BLaER1 (cell line): ENCODE measurements at regions not wholly inside any gene's neighbourhood (a gene's known extent, or its start where the extent isn't known, plus 50 kb on each side); places are given as distances from the start of the nearest gene placed in this dataset.

Experiments used
- H3K27ac ChIP-seq: shearing (Covaris generic); formaldehyde crosslinking; 2 replicates; pipeline ENCODE4 v1.8.1; 2022
- H3K27me3 ChIP-seq: shearing (Covaris generic); formaldehyde crosslinking; 2 replicates; pipeline ENCODE4 v1.8.1; 2022
- H3K36me3 ChIP-seq: shearing (Covaris generic); formaldehyde crosslinking; 2 replicates; pipeline ENCODE4 v1.8.1; 2022
- H3K4me1 ChIP-seq: shearing (Covaris generic); formaldehyde crosslinking; 2 replicates; pipeline ENCODE4 v1.8.1; 2022
- H3K4me2 ChIP-seq: shearing (Covaris generic); formaldehyde crosslinking; 2 replicates; pipeline ENCODE4 v1.8.1; 2022
- H3K4me3 ChIP-seq: shearing (Covaris generic); formaldehyde crosslinking; 2 replicates; pipeline ENCODE4 v1.8.1; 2022
- H3K9ac ChIP-seq: shearing (Covaris generic); formaldehyde crosslinking; 2 replicates; pipeline ENCODE4 v1.8.1; 2022
- H3K9me3 ChIP-seq: shearing (Covaris generic); formaldehyde crosslinking; 2 replicates; pipeline ENCODE4 v1.8.1; 2022
- H4K20me1 ChIP-seq: shearing (Covaris generic); formaldehyde crosslinking; 2 replicates; pipeline ENCODE4 v1.8.1; 2022
- Cebpa-rat ChIP-seq: shearing (Covaris generic); IDR thresholded peaks from 2 replicates; pipeline ENCODE4 v1.8.1; 2022

DNA sequence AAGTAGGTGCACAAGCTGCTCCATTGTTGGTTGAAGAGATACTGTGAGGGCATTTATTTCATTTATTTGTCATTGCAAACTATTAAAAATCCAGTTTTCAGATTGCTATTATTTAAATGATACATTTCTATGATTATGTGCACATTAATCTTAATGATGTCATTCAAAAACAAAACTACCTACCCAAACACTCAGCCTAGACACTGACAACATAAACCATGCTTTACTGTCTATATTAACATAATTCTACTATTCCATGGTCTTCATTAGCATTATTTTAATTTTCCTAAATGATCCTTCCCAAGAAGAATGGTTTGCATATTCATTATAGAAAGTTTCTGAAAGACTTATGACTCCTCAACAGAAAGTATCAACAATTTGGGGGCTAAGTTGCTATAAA, 813.0 kb upstream of the SLITRK5 start:
- Histone ChIP-seq H3K9ac (no peak overlapping the region), H3K4me1 (no peaks in the 10 kb centered on the region), H3K27ac (no peak overlapping the region), H3K4me2 (no peak overlapping the region), H3K27me3 (no peaks in the 10 kb centered on the region), H3K9me3 (no peaks in the 10 kb centered on the region; the same call in 1 of the 2 replicates), H4K20me1 (no peaks in the 10 kb centered on the region), H3K4me3 (no peak overlapping the region), H3K36me3 (no peaks in the 10 kb centered on the region)
- TF ChIP-seq Cebpa-rat: no peak

DNA sequence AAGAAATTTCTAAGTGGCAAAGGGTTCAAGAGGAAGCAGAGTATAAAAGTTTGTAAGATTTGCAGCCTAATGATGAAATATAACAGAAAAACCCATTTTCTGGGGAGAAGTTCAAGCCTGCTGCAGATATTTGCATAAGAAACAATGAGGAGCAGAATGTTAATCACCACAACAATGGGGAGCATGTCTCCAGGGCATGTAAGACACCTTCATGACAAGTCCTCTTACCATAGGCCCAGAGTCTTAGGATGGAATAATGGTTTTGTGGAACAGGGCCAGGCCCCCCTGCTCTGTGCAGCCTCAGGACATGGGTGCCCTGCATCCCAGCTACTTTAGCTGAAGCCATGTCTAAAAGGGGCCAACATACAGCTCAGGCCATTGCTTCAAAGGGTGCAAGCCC, 809.0 kb upstream of the SLITRK5 start:
- H3K9ac ChIP-seq: no peak overlapping the region
- no peak overlapping the region for H3K27ac ChIP-seq
- no peaks in the 10 kb centered on the region for H4K20me1 ChIP-seq
- H3K4me1 ChIP-seq: no peaks in the 10 kb centered on the region
- no peak overlapping the region for H3K4me2 ChIP-seq
- H3K9me3 ChIP-seq: no peaks in the 10 kb centered on the region; the same call in 1 of the 2 replicates
- H3K27me3 ChIP-seq: no peaks in the 10 kb centered on the region
- H3K36me3 ChIP-seq: no peaks in the 10 kb centered on the region
- TF ChIP-seq Cebpa-rat: no peak
- H3K4me3 ChIP-seq: no peak overlapping the region

DNA sequence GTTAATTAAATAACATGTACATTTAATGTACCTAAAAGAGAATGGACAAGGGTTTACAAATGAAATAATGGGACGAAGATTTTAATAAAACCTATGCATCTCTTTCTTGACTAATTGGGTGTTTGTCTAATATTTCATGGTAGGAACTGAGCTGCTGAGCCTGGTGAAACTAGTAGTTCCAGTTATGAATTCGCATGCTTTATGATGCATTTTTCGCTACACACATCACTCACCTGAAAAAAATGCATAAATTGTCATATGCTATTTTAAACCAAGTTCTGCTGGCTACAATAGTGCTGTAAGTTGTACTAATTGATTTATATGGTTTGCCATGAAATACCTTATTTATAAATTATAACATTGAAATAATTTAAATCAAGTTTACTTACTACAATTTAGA, 806.8 kb upstream of the SLITRK5 start:
- Histone ChIP-seq H3K9me3 (no peaks in the 10 kb centered on the region; the same call in 1 of the 2 replicates), H3K9ac (no peak overlapping the region), H3K27ac (no peak overlapping the region), H3K4me3 (no peak overlapping the region), H3K36me3 (no peaks in the 10 kb centered on the region), H3K4me2 (no peak overlapping the region), H3K4me1 (no peaks in the 10 kb centered on the region), H4K20me1 (no peaks in the 10 kb centered on the region), H3K27me3 (no peaks in the 10 kb centered on the region)
- no peak for TF ChIP-seq Cebpa-rat

DNA sequence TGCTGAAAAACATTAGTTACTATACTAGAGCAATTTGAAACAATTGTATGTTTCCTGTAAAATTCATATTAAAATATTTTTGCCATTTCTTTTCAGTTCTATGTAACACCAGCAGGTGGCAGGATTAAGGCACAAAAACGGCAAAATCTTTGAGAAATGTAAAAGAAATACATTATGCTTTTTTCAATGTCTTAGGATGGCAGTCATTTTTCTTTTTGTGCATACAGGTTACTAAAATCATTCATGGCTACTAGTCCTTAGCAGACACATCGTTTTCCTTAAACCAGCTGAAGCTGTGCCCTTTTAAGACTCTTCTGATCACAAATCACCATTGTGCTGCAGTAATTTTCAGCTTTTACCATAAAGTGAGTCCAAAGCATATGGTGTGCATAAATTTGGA, 800.7 kb upstream of the SLITRK5 start:
- H3K27me3 ChIP-seq: no peaks in the 10 kb centered on the region
- H3K4me3 ChIP-seq: no peak overlapping the region
- TF ChIP-seq Cebpa-rat: no peak
- no peak overlapping the region for H3K9ac ChIP-seq
- H3K9me3 ChIP-seq: no peaks in the 10 kb centered on the region
- H3K4me1 ChIP-seq: no peaks in the 10 kb centered on the region
- no peaks in the 10 kb centered on the region for H3K36me3 ChIP-seq
- H4K20me1 ChIP-seq: no peaks in the 10 kb centered on the region
- no peak overlapping the region for H3K27ac ChIP-seq
- H3K4me2 ChIP-seq: no peak overlapping the region

DNA sequence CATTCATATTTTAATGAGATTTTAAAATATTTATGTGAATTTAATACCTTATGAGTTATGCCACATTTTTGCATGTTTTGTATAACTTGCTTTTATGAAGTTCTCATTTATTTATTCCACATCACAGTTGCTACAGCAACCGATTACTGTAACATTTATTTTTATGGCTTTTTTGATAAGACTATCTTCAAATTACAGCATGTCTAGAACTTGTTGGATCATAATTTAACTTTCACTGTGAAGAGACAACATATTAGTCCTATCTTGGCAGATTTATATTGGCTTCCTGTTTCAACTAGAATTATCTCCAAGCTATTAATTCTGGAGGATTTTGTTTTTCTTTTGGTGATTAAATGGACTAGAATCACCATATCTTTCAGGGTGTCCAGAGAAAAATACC, 793.7 kb upstream of the SLITRK5 start:
- no peak overlapping the region for H3K27ac ChIP-seq
- H3K36me3 ChIP-seq: no peaks in the 10 kb centered on the region
- H3K9ac ChIP-seq: no peak overlapping the region
- H3K4me2 ChIP-seq: no peak overlapping the region
- H3K4me3 ChIP-seq: no peak overlapping the region
- no peaks in the 10 kb centered on the region for H3K27me3 ChIP-seq
- H3K9me3 ChIP-seq: no peaks in the 10 kb centered on the region
- no peaks in the 10 kb centered on the region for H4K20me1 ChIP-seq
- TF ChIP-seq Cebpa-rat: no peak
- peaks cover 1% of the 10 kb centered on the region; the same call in 1 of the 2 replicates for H3K4me1 ChIP-seq

DNA sequence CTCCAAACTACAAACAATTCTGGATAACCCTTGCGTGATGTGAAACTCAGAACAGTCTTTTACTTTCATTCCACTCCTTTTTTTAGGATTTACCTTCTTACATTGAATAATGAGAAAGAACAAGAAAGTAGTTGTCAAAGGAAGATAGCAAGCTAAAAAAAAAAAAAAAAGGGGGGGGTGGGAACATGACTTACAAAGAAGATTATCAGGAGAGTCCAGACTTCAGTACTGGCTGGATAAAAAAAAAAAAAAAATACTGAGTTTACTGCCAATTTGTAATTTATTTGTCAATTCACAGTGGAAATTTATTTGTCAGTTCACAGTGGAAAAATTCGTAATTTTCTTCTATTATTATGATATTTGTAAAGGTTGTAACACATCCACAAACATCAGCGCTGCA, 792.4 kb upstream of the SLITRK5 start:
- Histone ChIP-seq H3K27me3 (no peaks in the 10 kb centered on the region), H3K4me1 (peaks cover 6% of the 10 kb centered on the region; the same call in 1 of the 2 replicates), H4K20me1 (no peaks in the 10 kb centered on the region), H3K27ac (no peak overlapping the region), H3K9me3 (no peaks in the 10 kb centered on the region), H3K9ac (no peak overlapping the region), H3K36me3 (no peaks in the 10 kb centered on the region), H3K4me2 (no peak overlapping the region), H3K4me3 (no peak overlapping the region)
- no peak for TF ChIP-seq Cebpa-rat

DNA sequence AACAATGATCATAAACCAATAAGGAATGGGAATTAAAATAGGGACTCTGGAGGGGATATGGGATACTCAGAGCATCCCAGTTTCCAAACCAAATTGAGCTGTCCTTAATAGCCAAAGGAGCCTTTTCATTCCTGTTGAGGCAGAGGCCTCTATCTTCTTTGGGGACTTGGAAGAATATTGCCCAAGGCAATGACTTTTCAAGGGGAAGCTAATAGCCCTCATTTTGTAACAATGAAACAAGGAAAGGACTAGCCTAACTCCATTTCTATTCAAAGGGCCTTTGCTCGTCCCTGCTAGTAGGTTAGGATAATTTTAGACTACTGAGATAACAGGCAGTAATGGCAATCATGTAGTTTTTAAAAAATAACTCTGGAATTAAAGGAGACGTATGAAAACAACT, 789.8 kb upstream of the SLITRK5 start:
- no peak for TF ChIP-seq Cebpa-rat
- H3K27ac ChIP-seq: no peak overlapping the region
- H3K4me2 ChIP-seq: no peak overlapping the region
- no peaks in the 10 kb centered on the region for H4K20me1 ChIP-seq
- H3K9ac ChIP-seq: no peak overlapping the region
- no peaks in the 10 kb centered on the region for H3K27me3 ChIP-seq
- no peaks in the 10 kb centered on the region for H3K36me3 ChIP-seq
- H3K4me3 ChIP-seq: no peak overlapping the region
- no peaks in the 10 kb centered on the region for H3K9me3 ChIP-seq
- peaks cover 6% of the 10 kb centered on the region; the same call in 1 of the 2 replicates for H3K4me1 ChIP-seq

DNA sequence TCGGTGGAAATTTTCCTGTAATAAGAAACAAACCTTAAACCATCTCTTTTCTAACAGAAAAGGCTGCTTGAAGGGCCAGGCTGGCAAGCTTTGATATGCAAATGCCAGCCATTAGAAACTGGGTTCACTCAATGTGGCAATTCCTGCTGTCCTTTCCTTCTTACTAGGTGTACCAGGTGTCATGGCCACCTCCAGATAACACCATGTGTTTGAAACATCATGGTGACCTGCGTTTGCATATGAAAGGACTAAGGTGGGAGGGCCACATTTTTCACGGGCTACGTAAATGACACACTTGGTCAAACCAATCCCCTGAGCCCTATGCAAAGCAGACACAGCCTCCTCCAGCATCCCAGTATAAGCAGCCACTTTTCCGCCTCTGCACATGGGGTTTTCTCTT, 789.1 kb upstream of the SLITRK5 start:
- Histone ChIP-seq H3K27me3 (no peaks in the 10 kb centered on the region), H3K36me3 (no peaks in the 10 kb centered on the region), H3K4me2 (no peak overlapping the region), H3K9me3 (no peaks in the 10 kb centered on the region), H3K27ac (no peak overlapping the region), H4K20me1 (no peaks in the 10 kb centered on the region), H3K4me3 (no peak overlapping the region), H3K9ac (no peak overlapping the region), H3K4me1 (peaks cover 6% of the 10 kb centered on the region; the same call in 1 of the 2 replicates)
- TF ChIP-seq Cebpa-rat: no peak

DNA sequence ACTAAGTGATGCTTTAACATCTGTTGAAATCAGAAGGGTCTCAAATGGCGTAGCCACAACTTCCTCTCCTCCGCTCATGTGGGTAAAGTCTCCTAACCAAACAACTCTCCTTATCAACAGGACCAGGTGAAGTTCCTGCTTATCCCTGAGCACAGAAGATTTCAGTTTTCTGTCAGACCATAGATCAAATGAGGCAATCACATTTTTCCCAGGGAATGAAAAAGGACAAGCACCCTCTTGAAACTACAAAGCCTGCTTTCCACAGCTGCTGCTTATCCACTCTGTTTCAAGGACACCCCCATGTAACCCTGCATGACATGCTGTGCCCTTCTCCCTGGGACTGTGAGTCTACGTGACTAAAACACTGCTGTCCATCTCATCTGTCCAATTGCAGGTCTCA, 788.3 kb upstream of the SLITRK5 start:
- H3K9me3 ChIP-seq: no peaks in the 10 kb centered on the region
- H3K4me2 ChIP-seq: no peak overlapping the region
- TF ChIP-seq Cebpa-rat: no peak
- H3K36me3 ChIP-seq: no peaks in the 10 kb centered on the region
- H3K4me1 ChIP-seq: peaks cover 6% of the 10 kb centered on the region; the same call in 1 of the 2 replicates
- H3K9ac ChIP-seq: no peak overlapping the region
- H3K27ac ChIP-seq: no peak overlapping the region
- no peaks in the 10 kb centered on the region for H3K27me3 ChIP-seq
- H4K20me1 ChIP-seq: no peaks in the 10 kb centered on the region
- no peak overlapping the region for H3K4me3 ChIP-seq

DNA sequence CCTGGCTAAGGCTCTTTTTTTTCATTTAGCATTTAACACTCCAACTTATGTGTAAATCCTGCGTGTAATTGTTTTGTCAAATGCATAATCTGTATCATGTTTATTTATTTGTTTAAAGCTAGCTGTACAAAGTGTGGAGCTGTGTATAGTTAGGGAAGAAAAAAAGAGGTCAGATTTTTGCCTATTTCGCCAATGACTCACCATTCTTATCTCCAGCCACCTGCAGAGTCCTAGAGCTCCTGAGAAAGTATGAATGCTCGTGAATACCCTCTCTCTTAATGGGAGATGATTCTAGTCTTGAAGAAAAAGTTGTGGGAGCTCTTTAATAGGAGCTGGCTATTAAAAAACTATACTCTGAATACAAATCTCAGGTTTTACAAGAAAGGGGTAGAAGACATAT, 778.8 kb upstream of the SLITRK5 start:
- TF ChIP-seq Cebpa-rat: no peak
- Histone ChIP-seq H3K4me1 (no peaks in the 10 kb centered on the region), H3K9ac (no peak overlapping the region), H3K27ac (no peak overlapping the region), H3K36me3 (no peaks in the 10 kb centered on the region), H3K9me3 (no peaks in the 10 kb centered on the region), H3K27me3 (no peaks in the 10 kb centered on the region), H4K20me1 (no peaks in the 10 kb centered on the region), H3K4me2 (no peak overlapping the region), H3K4me3 (no peak overlapping the region)

DNA sequence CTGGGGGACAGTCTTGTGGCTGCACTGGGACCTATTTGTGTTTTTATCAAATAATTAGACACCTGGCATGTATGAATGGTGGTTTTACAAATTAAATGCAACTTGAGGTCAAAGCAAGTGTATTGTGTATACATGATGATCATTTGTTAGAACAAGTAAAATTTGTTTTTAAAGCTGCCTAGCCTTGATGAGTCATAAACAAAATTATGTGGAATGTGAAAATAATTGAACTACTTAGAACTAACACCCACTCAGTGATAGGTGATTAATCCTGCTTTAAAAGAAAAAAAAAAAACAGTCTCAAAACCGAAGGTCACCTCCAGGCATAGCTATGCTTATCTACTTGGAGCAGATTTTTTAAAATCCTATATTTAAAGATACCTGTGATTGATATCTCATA, 770.3 kb upstream of the SLITRK5 start:
- H3K27me3 ChIP-seq: no peaks in the 10 kb centered on the region
- no peak overlapping the region for H3K27ac ChIP-seq
- H3K4me3 ChIP-seq: no peak overlapping the region
- H3K4me2 ChIP-seq: no peak overlapping the region
- no peak overlapping the region for H3K9ac ChIP-seq
- H3K36me3 ChIP-seq: no peaks in the 10 kb centered on the region
- TF ChIP-seq Cebpa-rat: no peak
- H4K20me1 ChIP-seq: no peaks in the 10 kb centered on the region
- no peaks in the 10 kb centered on the region for H3K9me3 ChIP-seq
- no peaks in the 10 kb centered on the region for H3K4me1 ChIP-seq
